ENCODE measurements at regions not wholly inside any gene's neighbourhood (a gene's known extent, or its start where the extent isn't known, plus 50 kb on each side); places are given as distances from the start of the nearest gene placed in this dataset.

GRCh38 chrX:94265323-94265722, 591.3 kb downstream of the FAM133A start (continued):
- TF ChIP-seq STAT6 (CRISPR knock-in tag; conservative IDR thresholded peaks at IDR 0.05; ENCODE audit: low read depth) (no peak), JUN (CRISPR knock-in tag; IDR thresholded peaks at IDR 0.05) (no peak), ZMAT4 (CRISPR knock-in tag; IDR thresholded peaks at IDR 0.05) (no peak), IRF2 (CRISPR knock-in tag; IDR thresholded peaks at IDR 0.05; ENCODE audit: borderline replicate concordance, low read depth) (no peak), NFE2L1 (CRISPR knock-in tag; IDR thresholded peaks at IDR 0.05) (no peak), CTCF (IDR thresholded peaks at IDR 0.05) (no peak)

GRCh38 chrX:94288325-94288724, 614.3 kb downstream of the FAM133A start:
- Mint-ChIP-seq H3K4me1 (peaks cover 33% of the 10 kb centered on the region), H3K4me3 (no peak overlapping the region), H3K27ac (no peak overlapping the region), H3K27me3 (ENCODE audit: low read depth) (no peaks in the 10 kb centered on the region; the same call in 1 of the 2 replicates), H3K36me3 (peaks cover 30% of the 10 kb centered on the region), H3K9me3 (peaks cover 25% of the 10 kb centered on the region)
- no peak for TF ChIP-seq PRRX2 (CRISPR knock-in tag; IDR thresholded peaks at IDR 0.05)
- TF ChIP-seq ZNF317 (CRISPR knock-in tag; IDR thresholded peaks at IDR 0.05; ENCODE audit: borderline replicate concordance, low read depth) = no peak
- no peak for TF ChIP-seq CDX4 (CRISPR knock-in tag; IDR thresholded peaks at IDR 0.05; ENCODE audit: borderline replicate concordance)
- TF ChIP-seq HMGA2 (CRISPR knock-in tag; IDR thresholded peaks at IDR 0.05) = no peak
- ChIA-PET CTCF (interaction anchor here (0.9 to 1.4 kb wide), 2 partner anchors 345 to 416 kb away, joined by 3 read pairs; no protein-coding TSS in a partner anchor), POLR2A (no interaction called here)
- DNase-seq (ENCODE audit: low spot score) = no peak
- ATAC-seq = no peak; the same call in 1 of the 2 replicates

- peaks cover 18% of the 10 kb centered on the region for H3K9me3 Mint-ChIP-seq
- ATAC-seq = no peak; the same call in 1 of the 2 replicates
- POLR2A ChIA-PET = no interaction called here
- no peak for DNase-seq (ENCODE audit: low spot score)
- CTCF ChIA-PET = interaction anchor here (0.9 kb wide), 1 partner anchor 344 kb away, joined by 3 read pairs; no protein-coding TSS in a partner anchor
- TF ChIP-seq IRF1 (CRISPR knock-in tag; IDR thresholded peaks at IDR 0.05) = no peak
- TF ChIP-seq E2F1 (CRISPR knock-in tag; IDR thresholded peaks at IDR 0.05) = no peak
- no peak for TF ChIP-seq IRF2 (CRISPR knock-in tag; IDR thresholded peaks at IDR 0.05; ENCODE audit: borderline replicate concordance, low read depth)
- no peak for TF ChIP-seq NR2C2 (CRISPR knock-in tag; IDR thresholded peaks at IDR 0.05)
- TF ChIP-seq NFE2L1 (CRISPR knock-in tag; IDR thresholded peaks at IDR 0.05) = no peak
- no peak for TF ChIP-seq NFATC4 (CRISPR knock-in tag; IDR thresholded peaks at IDR 0.05)
- no peak for TF ChIP-seq ZNF121 (CRISPR knock-in tag; IDR thresholded peaks at IDR 0.05)
- TF ChIP-seq MYBL2 (CRISPR knock-in tag; IDR thresholded peaks at IDR 0.05) = no peak
- no peak for TF ChIP-seq ZNF416 (CRISPR knock-in tag; IDR thresholded peaks at IDR 0.05)
- TF ChIP-seq FOXK1 (CRISPR knock-in tag; IDR thresholded peaks at IDR 0.05) = no peak
- TF ChIP-seq ARID4B (CRISPR knock-in tag; IDR thresholded peaks at IDR 0.05; ENCODE audit: borderline replicate concordance) = no peak
- H3K4me3 Mint-ChIP-seq = no peak overlapping the region; the same call in 1 of the 2 replicates
- H3K36me3 Mint-ChIP-seq = peaks cover 24% of the 10 kb centered on the region
- peaks cover 33% of the 10 kb centered on the region for H3K4me1 Mint-ChIP-seq
- no peak overlapping the region for H3K27ac Mint-ChIP-seq
- no peaks in the 10 kb centered on the region for H3K27me3 Mint-ChIP-seq (ENCODE audit: low read depth)
These were observed 615.0 kb downstream of the FAM133A start for GRCh38 chrX:94288972-94289371.

Data from WTC11 (cell line).